Mucosa of descending colon (tissue), 3 donors: ENCODE measurements at regions not wholly inside any gene's neighbourhood (a gene's known extent, or its start where the extent isn't known, plus 50 kb on each side); places are given as distances from the start of the nearest gene placed in this dataset.
A peak's percentile ranks its signal among the peaks of the same experiment; 100 is the strongest.

Source experiments
- ATAC-seq: fragments of 200-7000 bp; cut with Tn5 transposase; one replicate; pipeline ENCODE4 v1.9.1; 2020; ENCODE audit warnings: mild to moderate bottlenecking, moderate library complexity
- DNase-seq, 3 donors: peaks; one replicate each; pipeline ENCODE4 v3.0.0-alpha.2; 2020
- H3K36me3 ChIP-seq: fragments of 200-600 bp; one replicate; pipeline ENCODE4 v1.8.0; 2021; ENCODE audit warnings: low read depth, mild to moderate bottlenecking
- H3K4me1 ChIP-seq: fragments of 200-600 bp; one replicate; pipeline ENCODE4 v1.8.0; 2021; ENCODE audit warnings: low read depth, mild to moderate bottlenecking
- H3K4me3 ChIP-seq: fragments of 200-600 bp; one replicate; pipeline ENCODE4 v1.8.0; 2021; ENCODE audit warnings: mild to moderate bottlenecking
- H3K9me3 ChIP-seq: fragments of 200-600 bp; one replicate; pipeline ENCODE4 v1.8.0; 2021; ENCODE audit warnings: mild to moderate bottlenecking
- CTCF ChIP-seq: fragments of 200-600 bp; IDR thresholded peaks from one replicate; pipeline ENCODE4 v1.8.0; 2022; ENCODE audit warnings: antibody characterized with exemption, mild to moderate bottlenecking
- intact Hi-C, 2 donors: fragments of 100-400 bp; cut with DNase I in 1 of 2; cut with micrococcal nuclease in 1 of 2; formaldehyde crosslinking; loops; one replicate each; pipeline versions ENCODE4 v1.11.0 to v1.11.1; 2022; cut with DNase I, micrococcal nuclease
- donor health status: DM: no; HTN: no; CAD: no; lungs with moderate emphysema.
- donor health status: DM: no; HTN: no; CAD: no.
- donor health status: DM: no; HTN: yes; CAD: no.

- Histone ChIP-seq H3K4me3 (no peak overlapping the region), H3K4me1 (no peaks in the 10 kb centered on the region), H3K9me3 (no peaks in the 10 kb centered on the region), H3K36me3 (no peaks in the 10 kb centered on the region)
- DNase-seq (no peak), ATAC-seq (no peak)
- intact Hi-C loops = no loop called here
- TF ChIP-seq CTCF = no peak
Measured at GRCh38 chr4:11910812-11911211, 482.1 kb upstream of the HS3ST1 start.

GRCh38 chr4:11908712-11909111 is 480.0 kb upstream of the HS3ST1 start:
- Histone ChIP-seq H3K36me3 (no peaks in the 10 kb centered on the region), H3K9me3 (no peaks in the 10 kb centered on the region), H3K4me3 (no peak overlapping the region), H3K4me1 (no peaks in the 10 kb centered on the region)
- DNase-seq = no peak
- intact Hi-C loops = no loop called here
- ATAC-seq = no peak
- TF ChIP-seq CTCF = no peak

GRCh38 chr4:11908205-11908604 is 479.5 kb upstream of the HS3ST1 start:
- H3K4me3 ChIP-seq = no peak overlapping the region
- no peaks in the 10 kb centered on the region for H3K4me1 ChIP-seq
- H3K36me3 ChIP-seq = no peaks in the 10 kb centered on the region
- TF ChIP-seq CTCF = no peak
- no peaks in the 10 kb centered on the region for H3K9me3 ChIP-seq
- ATAC-seq (no peak), DNase-seq (no peak)
- intact Hi-C loops = no loop called here

- no peak for TF ChIP-seq CTCF
- Histone ChIP-seq H3K9me3 (no peaks in the 10 kb centered on the region), H3K36me3 (no peaks in the 10 kb centered on the region), H3K4me3 (no peak overlapping the region), H3K4me1 (peaks cover 2% of the 10 kb centered on the region)
- DNase-seq (no peak), ATAC-seq (no peak)
- intact Hi-C loops = no loop called here
Measured at GRCh38 chr4:11904846-11905739, 476.4 kb upstream of the HS3ST1 start.

- H3K4me3 ChIP-seq = no peak overlapping the region
- DNase-seq (peak; percentile 33 to 55 (median 36)), ATAC-seq (peak; percentile 92)
- intact Hi-C loops = no loop called here
- no peak for TF ChIP-seq CTCF
- no peaks in the 10 kb centered on the region for H3K9me3 ChIP-seq
- peaks cover 4% of the 10 kb centered on the region for H3K4me1 ChIP-seq
- no peaks in the 10 kb centered on the region for H3K36me3 ChIP-seq
Measured at GRCh38 chr4:11904117-11904535, 475.4 kb upstream of the HS3ST1 start.
